WTC11 (cell line): ENCODE measurements at regions not wholly inside any gene's neighbourhood (a gene's known extent, or its start where the extent isn't known, plus 50 kb on each side); places are given as distances from the start of the nearest gene placed in this dataset.

Experiments
- ATAC-seq: fragments of 200-7000 bp; cut with Tn5 transposase; 2 replicates; pipeline ENCODE4 v1.10.0; 2021; ENCODE audit warnings: mild to moderate bottlenecking, moderate library complexity
- CTCF ChIA-PET: fragments of 300-600 bp; sonication (Branson Sonifier 250); formaldehyde crosslinking; loops from one replicate; lab custom pipeline; 2021; ENCODE audit warnings: antibody characterized with exemption; lab: Charles Lee
- POLR2A ChIA-PET: fragments of 350-600 bp; sonication (Branson Sonifier 250); formaldehyde crosslinking; loops from one replicate; lab custom pipeline; 2021; ENCODE audit warnings: antibody characterized with exemption; lab: Charles Lee
- DNase-seq: peaks from one replicate; pipeline ENCODE4 v3.0.0; 2021; ENCODE audit warnings: low spot score
- H3K27ac Mint-ChIP-seq: 2 replicates; pipeline ENCODE4 v1.8.0; 2021; ENCODE audit warnings: mixed read lengths
- H3K27me3 Mint-ChIP-seq: 2 replicates; pipeline ENCODE4 v1.8.0; 2021; ENCODE audit warnings: low read depth, mild to moderate bottlenecking, moderate library complexity, mixed read lengths
- H3K36me3 Mint-ChIP-seq: 2 replicates; pipeline ENCODE4 v1.8.0; 2021; ENCODE audit warnings: mixed read lengths
- H3K4me1 Mint-ChIP-seq: 2 replicates; pipeline ENCODE4 v1.8.0; 2022; ENCODE audit warnings: mixed read lengths
- H3K4me3 Mint-ChIP-seq: 2 replicates; pipeline ENCODE4 v1.8.0; 2021; ENCODE audit warnings: mild to moderate bottlenecking, moderate library complexity, mixed read lengths
- H3K9me3 Mint-ChIP-seq: 2 replicates; pipeline ENCODE4 v1.8.0; 2021; ENCODE audit warnings: mixed read lengths
- CREB1 ChIP-seq: sonication (generic); formaldehyde crosslinking; IDR thresholded peaks from 2 replicates; pipeline ENCODE4 v1.8.0; 2023; ENCODE audit warnings: mild to moderate bottlenecking, missing genetic modification reagents
- CREM ChIP-seq: sonication (generic); formaldehyde crosslinking; IDR thresholded peaks from 2 replicates; pipeline ENCODE4 v1.8.1; 2022; ENCODE audit warnings: mild to moderate bottlenecking, missing genetic modification reagents, moderate library complexity
- EMX1 ChIP-seq: fragments of 250-450 bp; sonication (Bioruptor Pico); IDR thresholded peaks from 2 replicates; pipeline ENCODE4 v1.8.0; 2021; ENCODE audit warnings: mild to moderate bottlenecking
- FOXK1 ChIP-seq: sonication (generic); formaldehyde crosslinking; IDR thresholded peaks from 2 replicates; pipeline ENCODE4 v1.8.0; 2022; ENCODE audit warnings: mild to moderate bottlenecking, moderate library complexity, missing genetic modification reagents
- GABPB1 ChIP-seq: sonication (generic); formaldehyde crosslinking; IDR thresholded peaks from 2 replicates; pipeline ENCODE4 v1.8.1; 2023; ENCODE audit warnings: mild to moderate bottlenecking, missing genetic modification reagents
- NFATC4 ChIP-seq: fragments of 250-450 bp; sonication (Bioruptor Pico); IDR thresholded peaks from 2 replicates; pipeline ENCODE4 v1.9.0; 2021; ENCODE audit warnings: mild to moderate bottlenecking
- NR3C1 ChIP-seq: sonication (generic); formaldehyde crosslinking; conservative IDR thresholded peaks from 2 replicates; pipeline ENCODE4 v1.8.1; 2023; ENCODE audit warnings: low read depth, mild to moderate bottlenecking, missing genetic modification reagents
- USF2 ChIP-seq: sonication (generic); formaldehyde crosslinking; IDR thresholded peaks from 2 replicates; pipeline ENCODE4 v1.8.1; 2023; ENCODE audit warnings: mild to moderate bottlenecking, missing genetic modification reagents, moderate library complexity
- ZBTB21 ChIP-seq: sonication (generic); formaldehyde crosslinking; IDR thresholded peaks from 2 replicates; pipeline ENCODE4 v1.8.1; 2023; ENCODE audit warnings: mild to moderate bottlenecking, missing genetic modification reagents, borderline replicate concordance
- ZNF138 ChIP-seq: sonication (generic); formaldehyde crosslinking; conservative IDR thresholded peaks from 2 replicates; pipeline ENCODE4 v1.8.1; 2022; ENCODE audit warnings: mild to moderate bottlenecking, moderate library complexity, missing genetic modification reagents
- ZNF219 ChIP-seq: sonication (generic); formaldehyde crosslinking; IDR thresholded peaks from 2 replicates; pipeline ENCODE4 v1.8.0; 2023; ENCODE audit warnings: missing genetic modification reagents, mild to moderate bottlenecking, borderline replicate concordance
- ZNF317 ChIP-seq: sonication (generic); formaldehyde crosslinking; IDR thresholded peaks from 2 replicates; pipeline ENCODE4 v1.8.1; 2023; ENCODE audit warnings: low read depth, mild to moderate bottlenecking, moderate library complexity, missing genetic modification reagents, borderline replicate concordance
- TF ChIP-seq, protein P1 (sequence below): fragments of 250-450 bp; sonication (Bioruptor Pico); IDR thresholded peaks from 2 replicates; pipeline ENCODE4 v1.9.0; 2021; ENCODE audit warnings: mild to moderate bottlenecking, borderline replicate concordance
- TF ChIP-seq, protein P2 (sequence below): sonication (generic); formaldehyde crosslinking; IDR thresholded peaks from 2 replicates; pipeline ENCODE4 v1.8.0; 2023; ENCODE audit warnings: missing genetic modification reagents
- TF ChIP-seq, protein P3 (sequence below): sonication (generic); formaldehyde crosslinking; IDR thresholded peaks from 2 replicates; pipeline ENCODE4 v1.8.0; 2023; ENCODE audit warnings: missing genetic modification reagents, mild to moderate bottlenecking, borderline replicate concordance

DNA sequence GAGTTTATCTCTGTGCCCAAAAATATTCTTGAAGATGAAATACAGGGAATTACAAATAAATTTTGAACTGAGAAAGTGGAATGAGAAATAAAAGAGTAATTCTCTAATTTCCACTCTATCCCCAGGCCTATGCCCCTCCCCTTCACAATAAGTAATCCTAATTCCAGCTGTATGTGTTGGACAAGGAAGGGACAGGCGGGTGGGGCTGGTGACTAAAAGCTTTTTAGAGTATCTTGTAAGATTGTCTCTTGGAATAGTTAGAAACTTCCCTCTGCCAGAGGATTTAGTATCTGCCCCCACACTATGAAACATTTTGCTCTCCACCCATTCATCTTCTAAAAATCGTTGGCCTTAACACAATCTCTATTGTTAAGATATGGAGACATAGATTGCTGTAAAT is 199.2 kb downstream of the MBL2 start:
- Mint-ChIP-seq H3K36me3 (no peaks in the 10 kb centered on the region), H3K27me3 (no peaks in the 10 kb centered on the region; the same call in 1 of the 2 replicates), H3K4me3 (no peak overlapping the region), H3K27ac (no peak overlapping the region), H3K9me3 (no peaks in the 10 kb centered on the region), H3K4me1 (no peaks in the 10 kb centered on the region)
- no peak for DNase-seq
- CTCF ChIA-PET: no interaction called here
- no peak for ATAC-seq
- TF ChIP-seq GABPB1 (CRISPR knock-in tag) (no peak), FOXK1 (CRISPR knock-in tag) (no peak), ZNF219 (CRISPR knock-in tag) (no peak), ZNF317 (CRISPR knock-in tag) (no peak), USF2 (CRISPR knock-in tag) (no peak), ZNF138 (CRISPR knock-in tag) (no peak), CREM (CRISPR knock-in tag) (no peak), NR3C1 (CRISPR knock-in tag) (no peak), EMX1 (CRISPR knock-in tag) (no peak), CREB1 (CRISPR knock-in tag) (no peak), NFATC4 (no peak)
- TF ChIP-seq, protein P1, sequence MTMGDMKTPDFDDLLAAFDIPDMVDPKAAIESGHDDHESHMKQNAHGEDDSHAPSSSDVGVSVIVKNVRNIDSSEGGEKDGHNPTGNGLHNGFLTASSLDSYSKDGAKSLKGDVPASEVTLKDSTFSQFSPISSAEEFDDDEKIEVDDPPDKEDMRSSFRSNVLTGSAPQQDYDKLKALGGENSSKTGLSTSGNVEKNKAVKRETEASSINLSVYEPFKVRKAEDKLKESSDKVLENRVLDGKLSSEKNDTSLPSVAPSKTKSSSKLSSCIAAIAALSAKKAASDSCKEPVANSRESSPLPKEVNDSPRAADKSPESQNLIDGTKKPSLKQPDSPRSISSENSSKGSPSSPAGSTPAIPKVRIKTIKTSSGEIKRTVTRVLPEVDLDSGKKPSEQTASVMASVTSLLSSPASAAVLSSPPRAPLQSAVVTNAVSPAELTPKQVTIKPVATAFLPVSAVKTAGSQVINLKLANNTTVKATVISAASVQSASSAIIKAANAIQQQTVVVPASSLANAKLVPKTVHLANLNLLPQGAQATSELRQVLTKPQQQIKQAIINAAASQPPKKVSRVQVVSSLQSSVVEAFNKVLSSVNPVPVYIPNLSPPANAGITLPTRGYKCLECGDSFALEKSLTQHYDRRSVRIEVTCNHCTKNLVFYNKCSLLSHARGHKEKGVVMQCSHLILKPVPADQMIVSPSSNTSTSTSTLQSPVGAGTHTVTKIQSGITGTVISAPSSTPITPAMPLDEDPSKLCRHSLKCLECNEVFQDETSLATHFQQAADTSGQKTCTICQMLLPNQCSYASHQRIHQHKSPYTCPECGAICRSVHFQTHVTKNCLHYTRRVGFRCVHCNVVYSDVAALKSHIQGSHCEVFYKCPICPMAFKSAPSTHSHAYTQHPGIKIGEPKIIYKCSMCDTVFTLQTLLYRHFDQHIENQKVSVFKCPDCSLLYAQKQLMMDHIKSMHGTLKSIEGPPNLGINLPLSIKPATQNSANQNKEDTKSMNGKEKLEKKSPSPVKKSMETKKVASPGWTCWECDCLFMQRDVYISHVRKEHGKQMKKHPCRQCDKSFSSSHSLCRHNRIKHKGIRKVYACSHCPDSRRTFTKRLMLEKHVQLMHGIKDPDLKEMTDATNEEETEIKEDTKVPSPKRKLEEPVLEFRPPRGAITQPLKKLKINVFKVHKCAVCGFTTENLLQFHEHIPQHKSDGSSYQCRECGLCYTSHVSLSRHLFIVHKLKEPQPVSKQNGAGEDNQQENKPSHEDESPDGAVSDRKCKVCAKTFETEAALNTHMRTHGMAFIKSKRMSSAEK (CRISPR knock-in tag): no peak
- TF ChIP-seq, protein P2, sequence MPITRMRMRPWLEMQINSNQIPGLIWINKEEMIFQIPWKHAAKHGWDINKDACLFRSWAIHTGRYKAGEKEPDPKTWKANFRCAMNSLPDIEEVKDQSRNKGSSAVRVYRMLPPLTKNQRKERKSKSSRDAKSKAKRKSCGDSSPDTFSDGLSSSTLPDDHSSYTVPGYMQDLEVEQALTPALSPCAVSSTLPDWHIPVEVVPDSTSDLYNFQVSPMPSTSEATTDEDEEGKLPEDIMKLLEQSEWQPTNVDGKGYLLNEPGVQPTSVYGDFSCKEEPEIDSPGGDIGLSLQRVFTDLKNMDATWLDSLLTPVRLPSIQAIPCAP (CRISPR knock-in tag): no peak
- POLR2A ChIA-PET: no interaction called here

DNA sequence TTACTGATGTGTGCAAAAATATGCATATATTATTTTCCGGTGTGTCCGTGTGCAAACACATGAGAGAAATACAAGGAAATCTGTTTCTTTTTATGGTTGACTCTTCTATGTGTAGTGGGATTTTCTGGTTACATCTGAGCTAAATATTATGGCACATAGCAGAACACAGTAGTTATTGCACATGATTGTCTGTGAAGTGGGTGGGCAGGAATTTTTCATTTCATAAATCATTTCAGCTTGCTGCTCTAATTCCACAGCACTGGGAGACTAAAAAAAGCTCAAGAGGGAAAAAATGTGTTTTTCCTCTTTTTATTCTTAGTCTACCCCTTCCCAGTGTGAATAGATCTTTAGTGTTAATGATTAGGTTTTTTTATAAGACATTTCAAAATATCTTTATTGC is 197.9 kb downstream of the MBL2 start:
- H3K36me3 Mint-ChIP-seq: no peaks in the 10 kb centered on the region
- H3K4me1 Mint-ChIP-seq: no peaks in the 10 kb centered on the region
- ChIA-PET POLR2A (no interaction called here), CTCF (interaction anchor here (1.0 kb wide), 1 partner anchor 7 kb away, joined by 3 read pairs; no protein-coding TSS in a partner anchor)
- DNase-seq (no peak), ATAC-seq (no peak)
- no peak overlapping the region for H3K4me3 Mint-ChIP-seq
- H3K27me3 Mint-ChIP-seq: no peaks in the 10 kb centered on the region
- TF ChIP-seq, protein P3, sequence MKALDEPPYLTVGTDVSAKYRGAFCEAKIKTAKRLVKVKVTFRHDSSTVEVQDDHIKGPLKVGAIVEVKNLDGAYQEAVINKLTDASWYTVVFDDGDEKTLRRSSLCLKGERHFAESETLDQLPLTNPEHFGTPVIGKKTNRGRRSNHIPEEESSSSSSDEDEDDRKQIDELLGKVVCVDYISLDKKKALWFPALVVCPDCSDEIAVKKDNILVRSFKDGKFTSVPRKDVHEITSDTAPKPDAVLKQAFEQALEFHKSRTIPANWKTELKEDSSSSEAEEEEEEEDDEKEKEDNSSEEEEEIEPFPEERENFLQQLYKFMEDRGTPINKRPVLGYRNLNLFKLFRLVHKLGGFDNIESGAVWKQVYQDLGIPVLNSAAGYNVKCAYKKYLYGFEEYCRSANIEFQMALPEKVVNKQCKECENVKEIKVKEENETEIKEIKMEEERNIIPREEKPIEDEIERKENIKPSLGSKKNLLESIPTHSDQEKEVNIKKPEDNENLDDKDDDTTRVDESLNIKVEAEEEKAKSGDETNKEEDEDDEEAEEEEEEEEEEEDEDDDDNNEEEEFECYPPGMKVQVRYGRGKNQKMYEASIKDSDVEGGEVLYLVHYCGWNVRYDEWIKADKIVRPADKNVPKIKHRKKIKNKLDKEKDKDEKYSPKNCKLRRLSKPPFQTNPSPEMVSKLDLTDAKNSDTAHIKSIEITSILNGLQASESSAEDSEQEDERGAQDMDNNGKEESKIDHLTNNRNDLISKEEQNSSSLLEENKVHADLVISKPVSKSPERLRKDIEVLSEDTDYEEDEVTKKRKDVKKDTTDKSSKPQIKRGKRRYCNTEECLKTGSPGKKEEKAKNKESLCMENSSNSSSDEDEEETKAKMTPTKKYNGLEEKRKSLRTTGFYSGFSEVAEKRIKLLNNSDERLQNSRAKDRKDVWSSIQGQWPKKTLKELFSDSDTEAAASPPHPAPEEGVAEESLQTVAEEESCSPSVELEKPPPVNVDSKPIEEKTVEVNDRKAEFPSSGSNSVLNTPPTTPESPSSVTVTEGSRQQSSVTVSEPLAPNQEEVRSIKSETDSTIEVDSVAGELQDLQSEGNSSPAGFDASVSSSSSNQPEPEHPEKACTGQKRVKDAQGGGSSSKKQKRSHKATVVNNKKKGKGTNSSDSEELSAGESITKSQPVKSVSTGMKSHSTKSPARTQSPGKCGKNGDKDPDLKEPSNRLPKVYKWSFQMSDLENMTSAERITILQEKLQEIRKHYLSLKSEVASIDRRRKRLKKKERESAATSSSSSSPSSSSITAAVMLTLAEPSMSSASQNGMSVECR (CRISPR knock-in tag): no peak
- no peak for TF ChIP-seq ZBTB21 (CRISPR knock-in tag)
- H3K27ac Mint-ChIP-seq: no peak overlapping the region
- H3K9me3 Mint-ChIP-seq: no peaks in the 10 kb centered on the region
